ENCODE measurements at regions not wholly inside any gene's neighbourhood (a gene's known extent, or its start where the extent isn't known, plus 50 kb on each side); places are given as distances from the start of the nearest gene placed in this dataset.

DNA sequence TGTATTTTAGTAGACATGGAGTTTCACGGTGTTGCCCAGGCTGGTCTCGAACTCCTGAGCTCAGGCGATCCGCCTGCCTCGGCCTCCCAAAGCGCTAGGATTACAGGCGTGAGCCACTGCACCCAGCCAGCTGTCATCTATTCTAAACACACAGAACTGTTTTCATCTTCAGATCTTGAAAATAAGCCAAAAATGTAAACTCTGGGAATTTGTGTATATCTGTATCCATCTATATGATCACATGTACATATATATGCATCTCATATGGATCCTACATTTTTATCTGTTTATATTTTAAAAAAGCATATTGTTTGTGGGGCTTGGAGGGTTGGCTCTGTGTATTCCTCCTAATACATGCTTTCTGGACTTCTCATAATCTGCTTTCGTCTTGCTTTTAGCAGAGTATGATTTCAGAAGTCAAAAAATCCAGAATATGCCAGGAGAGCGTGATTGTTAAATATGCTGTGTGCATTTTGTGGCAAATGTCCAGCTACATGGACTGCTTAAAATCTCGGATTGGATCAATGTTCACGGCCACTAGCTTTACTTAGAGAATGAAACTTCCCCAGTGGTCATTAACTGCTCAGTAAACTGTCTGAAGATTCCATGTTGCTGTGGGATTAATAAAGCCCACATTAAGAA, 274.4 kb upstream of the IRX1 start:
- Mint-ChIP-seq H3K36me3 (ENCODE audit: low read depth) (no peaks in the 10 kb centered on the region), H3K4me3 (no peak overlapping the region), H3K4me1 (no peaks in the 10 kb centered on the region), H3K9me3 (peaks cover 5% of the 10 kb centered on the region), H3K27ac (no peak overlapping the region), H3K27me3 (no peaks in the 10 kb centered on the region)
- POLR2A ChIA-PET = no interaction called here
- DNase-seq = no peak
- CTCF ChIA-PET = no interaction called here

DNA sequence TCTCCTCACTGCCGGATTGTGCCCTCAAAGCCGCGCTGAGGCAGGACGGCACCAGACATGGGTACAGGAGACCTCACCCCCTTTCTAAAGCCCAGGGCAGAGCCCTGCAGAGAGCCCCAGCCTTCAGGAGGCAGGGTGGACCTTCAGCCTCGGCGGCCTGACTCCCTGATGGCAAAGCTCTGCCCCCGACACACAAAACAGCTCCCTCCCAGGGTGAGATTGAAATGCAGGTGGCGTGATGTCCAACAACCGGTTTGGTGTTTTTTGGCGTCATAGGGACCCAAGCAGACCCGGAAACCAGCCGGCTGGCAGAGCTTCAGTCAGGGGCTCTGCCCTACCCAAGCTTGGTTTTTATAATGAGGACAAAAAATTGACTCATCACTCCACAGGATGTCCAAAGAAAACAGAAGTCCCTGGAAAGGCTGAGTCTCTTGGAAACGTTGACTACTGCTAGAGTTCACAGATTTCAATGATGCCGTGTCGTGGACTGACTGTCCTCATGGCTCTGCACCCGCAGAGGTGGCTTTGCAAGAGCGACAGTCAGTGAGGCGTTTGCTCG, 275.2 kb upstream of the IRX1 start:
- ChIA-PET CTCF (no interaction called here), POLR2A (no interaction called here)
- Mint-ChIP-seq H3K9me3 (peaks cover 7% of the 10 kb centered on the region), H3K4me1 (no peaks in the 10 kb centered on the region), H3K27ac (no peak overlapping the region), H3K27me3 (no peaks in the 10 kb centered on the region), H3K36me3 (ENCODE audit: low read depth) (no peaks in the 10 kb centered on the region), H3K4me3 (no peak overlapping the region)
- no peak for DNase-seq

DNA sequence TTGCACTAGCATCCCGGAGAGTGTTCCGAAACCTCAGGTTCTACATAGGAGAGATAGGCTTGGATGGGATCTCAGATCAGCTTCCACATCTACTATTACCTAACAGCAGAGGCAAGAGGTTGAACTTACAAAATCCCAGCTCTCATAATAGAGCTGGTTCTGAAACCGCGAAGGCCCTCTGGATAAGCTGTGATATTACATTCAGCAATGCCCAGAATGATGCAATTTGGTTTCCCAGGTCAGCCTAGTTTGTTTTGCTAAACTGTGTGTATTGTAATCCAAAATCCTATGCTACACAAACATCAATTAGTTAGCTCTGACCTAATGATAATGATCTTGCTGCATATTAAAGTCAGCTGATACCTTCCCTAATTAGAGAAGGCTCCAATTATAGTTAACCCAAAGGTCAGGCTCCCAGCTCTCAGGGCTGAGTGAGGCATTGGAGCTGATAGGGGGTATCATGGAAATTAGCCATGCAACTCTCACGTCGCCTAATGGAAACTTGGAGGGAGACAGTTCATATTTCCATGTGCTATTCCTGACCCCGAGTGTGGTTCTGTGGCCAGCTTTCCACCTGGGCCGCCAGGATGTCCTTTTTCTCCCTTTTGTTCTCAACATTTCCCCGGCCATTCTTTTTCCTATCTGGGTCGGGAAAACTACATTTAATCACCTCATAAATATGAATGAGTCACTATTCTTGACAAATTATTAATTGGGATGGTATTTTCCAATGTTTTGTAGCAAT, 278.4 kb upstream of the IRX1 start:
- H3K4me1 Mint-ChIP-seq = no peaks in the 10 kb centered on the region
- no peaks in the 10 kb centered on the region for H3K27me3 Mint-ChIP-seq
- ChIA-PET POLR2A (no interaction called here), CTCF (no interaction called here)
- no peak overlapping the region for H3K4me3 Mint-ChIP-seq
- no peak overlapping the region for H3K27ac Mint-ChIP-seq
- H3K36me3 Mint-ChIP-seq (ENCODE audit: low read depth) = no peaks in the 10 kb centered on the region
- H3K9me3 Mint-ChIP-seq = peaks cover 15% of the 10 kb centered on the region
- DNase-seq = no peak

GRCh38 chr5:3313569-3313968, 282.1 kb upstream of the IRX1 start:
- Mint-ChIP-seq H3K27me3 (no peaks in the 10 kb centered on the region), H3K4me1 (no peaks in the 10 kb centered on the region), H3K4me3 (no peak overlapping the region), H3K36me3 (ENCODE audit: low read depth) (no peaks in the 10 kb centered on the region), H3K9me3 (peaks cover 25% of the 10 kb centered on the region), H3K27ac (no peak overlapping the region)
- no peak for DNase-seq
- CTCF ChIA-PET = no interaction called here
- POLR2A ChIA-PET = no interaction called here

- Mint-ChIP-seq H3K4me3 (no peak overlapping the region), H3K36me3 (ENCODE audit: low read depth) (no peaks in the 10 kb centered on the region), H3K9me3 (peaks cover 29% of the 10 kb centered on the region), H3K27me3 (no peaks in the 10 kb centered on the region), H3K27ac (no peak overlapping the region), H3K4me1 (no peaks in the 10 kb centered on the region)
- ChIA-PET CTCF (no interaction called here), POLR2A (no interaction called here)
- DNase-seq = no peak
Measured at GRCh38 chr5:3312299-3312698, 283.3 kb upstream of the IRX1 start.

GRCh38 chr5:3311433-3311832, 284.2 kb upstream of the IRX1 start:
- Mint-ChIP-seq H3K4me1 (no peaks in the 10 kb centered on the region), H3K4me3 (no peak overlapping the region), H3K27ac (no peak overlapping the region), H3K27me3 (no peaks in the 10 kb centered on the region), H3K36me3 (ENCODE audit: low read depth) (no peaks in the 10 kb centered on the region), H3K9me3 (peaks cover 29% of the 10 kb centered on the region)
- no peak for DNase-seq
- ChIA-PET POLR2A (no interaction called here), CTCF (no interaction called here)

- CTCF ChIA-PET = no interaction called here
- POLR2A ChIA-PET = no interaction called here
- no peak overlapping the region for H3K4me3 Mint-ChIP-seq
- no peak overlapping the region for H3K27ac Mint-ChIP-seq
- H3K4me1 Mint-ChIP-seq = no peaks in the 10 kb centered on the region
- no peaks in the 10 kb centered on the region for H3K36me3 Mint-ChIP-seq (ENCODE audit: low read depth)
- no peak for DNase-seq
- no peaks in the 10 kb centered on the region for H3K27me3 Mint-ChIP-seq
- H3K9me3 Mint-ChIP-seq = peaks cover 29% of the 10 kb centered on the region
Measured at GRCh38 chr5:3310541-3311261, 284.9 kb upstream of the IRX1 start.

DNA sequence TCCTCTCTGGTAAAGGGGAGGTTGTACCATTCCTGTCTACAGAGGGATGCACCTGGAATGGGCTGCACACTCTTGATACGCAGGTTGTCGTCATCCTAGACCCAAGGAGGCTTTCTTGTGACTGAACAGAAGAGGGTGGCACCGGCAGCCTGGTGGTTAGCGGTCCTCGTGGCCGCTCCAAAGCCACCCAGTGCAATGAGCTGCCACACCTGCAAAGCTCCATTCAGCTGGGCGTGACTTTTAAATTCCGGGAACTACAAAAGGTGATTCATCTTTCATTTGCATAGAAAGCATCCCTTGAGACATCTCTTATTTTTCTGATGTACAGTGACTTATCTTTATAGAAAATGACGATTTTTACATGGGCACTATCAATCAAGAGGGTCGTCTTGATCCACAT, 286.1 kb upstream of the IRX1 start:
- no peaks in the 10 kb centered on the region for H3K27me3 Mint-ChIP-seq

GRCh38 chr5:3307982-3308621, 287.5 kb upstream of the IRX1 start:
- POLR2A ChIA-PET = no interaction called here
- Mint-ChIP-seq H3K36me3 (ENCODE audit: low read depth) (no peaks in the 10 kb centered on the region), H3K27ac (no peak overlapping the region), H3K27me3 (no peaks in the 10 kb centered on the region), H3K4me1 (no peaks in the 10 kb centered on the region), H3K9me3 (peaks cover 26% of the 10 kb centered on the region), H3K4me3 (no peak overlapping the region)
- no peak for DNase-seq
- CTCF ChIA-PET = no interaction called here

More for the DNA sequence above, 286.1 kb upstream of the IRX1 start:
- POLR2A ChIA-PET = no interaction called here
- H3K36me3 Mint-ChIP-seq (ENCODE audit: low read depth) = no peaks in the 10 kb centered on the region
- DNase-seq = no peak
- no peak overlapping the region for H3K4me3 Mint-ChIP-seq
- no peaks in the 10 kb centered on the region for H3K4me1 Mint-ChIP-seq
- CTCF ChIA-PET = no interaction called here
- peaks cover 33% of the 10 kb centered on the region for H3K9me3 Mint-ChIP-seq
- H3K27ac Mint-ChIP-seq = no peak overlapping the region

DNA sequence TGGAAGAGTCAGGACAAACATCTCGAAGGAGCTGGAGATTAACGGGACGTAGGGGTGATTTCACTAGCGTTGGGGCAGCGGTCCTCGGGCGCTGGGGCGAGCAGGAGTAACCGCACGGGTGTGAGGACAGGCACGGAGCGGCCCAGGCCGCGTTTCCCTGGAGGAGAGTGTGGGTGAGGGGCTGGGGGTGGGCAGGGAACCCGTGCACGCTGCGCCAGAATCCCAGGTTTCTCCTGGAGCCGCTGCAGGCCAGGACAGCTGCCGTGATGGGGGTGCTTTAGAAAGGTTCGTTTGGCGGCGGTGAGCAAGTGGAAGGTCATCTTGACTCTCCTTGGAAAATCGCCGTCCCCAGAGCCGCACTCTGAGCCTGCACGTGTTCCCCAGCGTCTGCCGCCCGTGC, 290.2 kb upstream of the IRX1 start:
- ChIA-PET CTCF (no interaction called here), POLR2A (no interaction called here)
- Mint-ChIP-seq H3K9me3 (peaks cover 12% of the 10 kb centered on the region), H3K4me3 (no peak overlapping the region), H3K4me1 (no peaks in the 10 kb centered on the region), H3K36me3 (ENCODE audit: low read depth) (no peaks in the 10 kb centered on the region), H3K27me3 (no peaks in the 10 kb centered on the region), H3K27ac (no peak overlapping the region)
- no peak for DNase-seq

DNA sequence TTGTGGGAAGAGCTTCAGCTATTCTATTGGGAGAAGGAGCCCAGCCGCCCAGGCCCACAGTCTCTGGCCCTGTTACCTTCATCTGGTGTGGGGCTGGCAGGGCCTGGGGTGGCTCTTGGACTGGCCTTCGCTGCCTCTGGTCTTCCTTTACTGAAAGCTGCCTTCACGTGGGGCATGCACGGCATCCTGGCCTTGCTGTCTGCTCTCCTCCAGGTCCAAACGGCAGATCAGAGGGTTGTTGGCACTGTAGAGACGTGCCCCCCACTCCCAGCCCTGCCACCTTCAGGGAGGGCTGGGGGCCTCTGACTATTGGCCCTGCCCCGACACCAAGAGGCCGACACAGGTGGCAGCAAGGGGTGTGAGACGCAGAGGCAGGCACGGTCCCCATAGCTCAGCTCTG, 291.3 kb upstream of the IRX1 start:
- Mint-ChIP-seq H3K27ac (no peak overlapping the region), H3K27me3 (no peaks in the 10 kb centered on the region), H3K4me1 (no peaks in the 10 kb centered on the region), H3K36me3 (ENCODE audit: low read depth) (no peaks in the 10 kb centered on the region), H3K4me3 (no peak overlapping the region), H3K9me3 (peaks cover 12% of the 10 kb centered on the region)
- no peak for DNase-seq
- ChIA-PET CTCF (no interaction called here), POLR2A (no interaction called here)

GRCh38 chr5:3303777-3304176, 291.9 kb upstream of the IRX1 start:
- no peaks in the 10 kb centered on the region for H3K27me3 Mint-ChIP-seq
- DNase-seq = no peak
- H3K9me3 Mint-ChIP-seq = peaks cover 10% of the 10 kb centered on the region
- no peaks in the 10 kb centered on the region for H3K36me3 Mint-ChIP-seq (ENCODE audit: low read depth)
- ChIA-PET POLR2A (no interaction called here), CTCF (no interaction called here)
- no peaks in the 10 kb centered on the region for H3K4me1 Mint-ChIP-seq
- H3K27ac Mint-ChIP-seq = no peak overlapping the region
- H3K4me3 Mint-ChIP-seq = no peak overlapping the region

GRCh38 chr5:3302228-3302627, 293.4 kb upstream of the IRX1 start:
- DNase-seq = no peak
- no peak overlapping the region for H3K27ac Mint-ChIP-seq
- CTCF ChIA-PET = no interaction called here
- H3K27me3 Mint-ChIP-seq = no peaks in the 10 kb centered on the region
- H3K4me3 Mint-ChIP-seq = no peak overlapping the region
- POLR2A ChIA-PET = no interaction called here
- no peaks in the 10 kb centered on the region for H3K4me1 Mint-ChIP-seq
- H3K9me3 Mint-ChIP-seq = peaks cover 6% of the 10 kb centered on the region
- H3K36me3 Mint-ChIP-seq (ENCODE audit: low read depth) = no peaks in the 10 kb centered on the region
